T-helper 9 cell (primary cell): ENCODE measurements at regions not wholly inside any gene's neighbourhood (a gene's known extent, or its start where the extent isn't known, plus 50 kb on each side); places are given as distances from the start of the nearest gene placed in this dataset.
"Not testable (repeated sequence)": the region's sequence is repeated elsewhere in the genome, so short reads cannot be mapped to it uniquely, and the experiment has no call there.

Experiments used
- DNase-seq: peaks from one replicate; pipeline ENCODE4 v3.0.0-alpha.2; 2020

GRCh38 chr14:21941885-21942284 lies 268.3 kb upstream of the OR4E1 start:
- DNase-seq, result no peak

GRCh38 chr14:21940887-21941856 lies 267.6 kb upstream of the OR4E1 start:
- DNase-seq, result no peak

- DNase-seq, result no peak
Observed at GRCh38 chr14:21939836-21940235, 266.2 kb upstream of the OR4E1 start.

DNA sequence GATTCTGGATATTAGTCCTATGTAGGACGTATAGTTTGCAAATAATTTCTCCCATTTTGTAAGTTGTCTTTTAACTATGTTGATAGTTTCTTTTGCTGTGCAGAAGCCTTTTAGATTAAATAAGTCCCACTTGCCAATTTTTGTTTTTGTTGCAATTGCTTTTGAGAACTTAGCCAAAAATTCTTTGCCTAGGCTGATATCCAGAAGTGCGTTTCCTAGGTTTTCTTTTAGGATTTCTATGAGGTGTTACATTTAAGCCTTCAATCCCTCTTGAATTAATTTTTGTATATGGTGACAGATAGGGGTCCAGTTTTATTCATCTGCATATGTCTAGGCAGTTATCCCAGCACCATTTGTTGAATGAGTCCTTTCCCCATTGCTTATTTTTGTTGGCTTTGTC lies 264.4 kb upstream of the OR4E1 start:
- DNase-seq, result no peak

DNA sequence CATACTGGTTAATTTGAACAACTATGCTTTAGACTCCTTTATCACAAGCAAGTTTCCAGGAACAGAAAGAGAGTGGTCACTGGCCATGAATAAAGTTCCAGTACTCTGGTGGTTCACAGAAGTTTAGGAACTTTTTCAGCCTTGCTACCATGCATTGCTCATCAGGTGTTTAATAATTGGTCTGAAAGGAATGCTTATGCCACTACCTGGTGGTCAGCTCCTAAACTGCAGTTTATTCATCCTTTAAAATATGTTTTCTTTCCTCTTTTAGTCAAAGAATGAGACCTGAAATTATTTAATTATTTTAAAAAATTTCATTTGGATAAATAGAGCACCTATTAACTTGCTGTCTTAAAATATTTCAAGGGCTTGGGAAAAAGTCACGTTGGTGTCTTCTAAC lies 260.1 kb upstream of the OR4E1 start:
- no peak for DNase-seq

- peak; percentile 39 for DNase-seq
Observed at GRCh38 chr14:21924479-21924878, 250.9 kb upstream of the OR4E1 start.

DNA sequence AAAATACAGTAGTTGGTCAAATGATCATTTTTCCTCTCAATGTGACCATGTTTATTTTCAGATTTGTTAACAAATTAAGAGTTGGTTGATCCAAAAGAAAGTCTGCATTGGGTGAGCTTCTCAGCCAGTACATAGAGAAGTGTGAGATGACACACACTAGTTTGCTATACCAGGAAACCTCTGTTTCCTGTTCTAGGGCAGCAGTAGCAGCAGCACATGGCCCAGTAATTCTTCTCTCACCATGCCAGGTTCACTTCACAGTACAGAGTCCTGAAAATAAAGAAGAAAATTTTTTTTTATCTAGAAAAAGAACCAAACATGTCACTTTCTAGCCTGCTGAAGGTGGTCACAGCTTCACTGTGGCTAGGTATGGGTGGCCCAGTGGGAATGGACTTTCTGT lies 250.2 kb upstream of the OR4E1 start:
- DNase-seq, result peak; percentile 4

GRCh38 chr14:21921453-21921852 lies 247.8 kb upstream of the OR4E1 start:
- DNase-seq, result no peak

GRCh38 chr14:21917699-21918436 lies 244.2 kb upstream of the OR4E1 start:
- DNase-seq, result peak; percentile 32

DNA sequence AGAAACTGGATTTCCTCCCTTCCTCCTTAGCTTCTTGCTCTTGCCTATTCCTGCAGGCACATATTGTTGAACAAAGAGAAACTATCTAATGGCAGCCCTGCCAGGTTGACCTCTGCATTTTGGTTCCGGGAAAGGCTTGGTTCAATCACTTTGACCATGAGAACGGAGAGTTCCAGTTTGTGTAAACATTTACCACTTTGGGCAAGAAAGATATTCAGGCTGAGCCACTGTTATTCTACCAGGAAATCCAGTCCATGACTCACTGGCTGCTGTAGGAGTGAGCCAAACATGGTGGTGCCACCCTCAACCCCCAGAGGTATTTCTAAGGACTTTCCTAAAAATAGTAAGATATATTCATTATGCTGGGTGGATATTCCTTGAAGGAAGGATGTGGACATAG lies 242.2 kb upstream of the OR4E1 start:
- no peak for DNase-seq

- peak; percentile 56 for DNase-seq
Observed at GRCh38 chr14:21913759-21914158, 240.1 kb upstream of the OR4E1 start.

GRCh38 chr14:21912367-21912766 lies 238.7 kb upstream of the OR4E1 start:
- no peak for DNase-seq

DNA sequence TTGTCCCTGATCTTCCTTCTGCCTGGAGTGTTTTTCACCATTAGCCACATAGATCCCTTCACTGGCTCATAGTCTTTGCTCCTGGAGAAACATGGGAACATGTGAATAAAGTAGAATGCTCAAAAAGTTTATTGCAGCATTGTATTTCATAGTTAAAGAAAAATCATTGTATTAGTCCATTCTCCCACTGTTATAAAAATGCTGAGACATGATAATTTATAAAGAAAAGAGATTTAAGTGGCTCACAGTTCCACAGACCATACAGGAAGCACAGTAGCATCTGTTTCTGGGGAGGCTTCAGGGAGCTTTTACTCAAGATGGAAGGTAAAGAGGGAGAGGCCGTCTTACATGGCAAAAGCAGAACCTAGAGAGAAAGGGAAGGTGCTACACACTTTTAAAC lies 238.3 kb upstream of the OR4E1 start:
- no peak for DNase-seq

GRCh38 chr14:21910260-21910659 lies 236.6 kb upstream of the OR4E1 start:
- DNase-seq, result no peak

DNA sequence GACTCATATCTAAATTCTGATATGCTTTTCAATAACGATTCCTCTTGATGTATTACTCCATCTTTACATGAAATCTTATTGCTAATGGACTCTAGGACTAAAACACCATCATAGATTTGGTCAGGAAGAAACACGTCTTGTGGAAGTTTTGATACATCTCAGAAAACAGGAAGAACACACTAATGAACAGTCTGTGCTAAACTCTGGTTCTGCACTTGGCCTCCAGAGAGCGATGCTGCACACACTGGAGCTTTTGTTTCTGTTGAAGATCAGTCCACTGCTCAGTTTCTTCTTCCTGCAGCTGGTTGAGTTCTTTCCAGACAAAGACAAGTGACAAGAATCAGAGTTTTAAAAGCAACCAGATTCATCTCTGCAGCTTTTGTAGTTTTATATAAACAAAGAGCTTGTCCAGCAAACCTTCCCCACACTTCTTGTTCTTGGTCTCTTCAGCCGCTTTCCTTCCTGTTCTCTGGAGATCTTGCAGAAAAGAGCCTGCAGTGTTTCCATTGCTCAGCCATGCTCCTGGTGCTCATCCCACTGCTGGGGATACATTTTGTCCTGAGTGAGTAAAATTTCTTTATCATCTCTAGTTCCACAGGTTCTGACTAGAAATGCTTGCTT lies 229.1 kb upstream of the OR4E1 start:
- DNase-seq, result peak; percentile 5

DNA sequence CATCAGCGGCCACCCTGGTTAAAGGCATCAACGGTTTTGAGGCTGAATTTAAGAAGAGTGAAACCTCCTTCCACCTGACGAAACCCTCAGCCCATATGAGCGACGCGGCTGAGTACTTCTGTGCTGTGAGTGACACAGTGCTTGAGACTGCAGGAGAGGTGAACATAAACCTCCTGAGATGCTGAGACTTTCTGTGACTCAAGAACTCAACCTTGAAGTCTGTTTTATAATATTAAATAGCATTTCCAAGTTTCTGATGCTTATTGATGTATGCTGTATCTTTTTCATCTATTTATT lies 221.2 kb upstream of the OR4E1 start:
- DNase-seq, result not testable (repeated sequence)

GRCh38 chr14:21894003-21894897 lies 220.6 kb upstream of the OR4E1 start:
- peak; percentile 32 for DNase-seq

DNA sequence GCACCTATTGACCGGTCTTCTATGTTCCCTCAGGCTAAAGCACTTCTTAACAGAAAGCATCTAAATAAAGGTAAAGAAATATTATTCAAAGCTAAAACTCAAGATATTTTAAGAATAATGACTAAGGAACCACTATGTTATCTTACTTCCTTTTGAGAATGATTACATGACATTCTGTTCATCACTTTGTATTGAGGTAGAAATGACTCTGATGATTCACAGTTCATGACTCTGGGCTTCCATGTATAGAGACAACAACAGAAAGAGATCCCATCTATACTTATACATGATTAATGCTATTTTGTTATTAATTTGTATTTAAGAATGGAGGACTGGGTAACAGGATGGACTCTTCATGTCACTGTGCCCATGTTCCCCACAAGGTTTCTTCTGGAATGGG lies 218.3 kb upstream of the OR4E1 start:
- DNase-seq, result no peak

DNA sequence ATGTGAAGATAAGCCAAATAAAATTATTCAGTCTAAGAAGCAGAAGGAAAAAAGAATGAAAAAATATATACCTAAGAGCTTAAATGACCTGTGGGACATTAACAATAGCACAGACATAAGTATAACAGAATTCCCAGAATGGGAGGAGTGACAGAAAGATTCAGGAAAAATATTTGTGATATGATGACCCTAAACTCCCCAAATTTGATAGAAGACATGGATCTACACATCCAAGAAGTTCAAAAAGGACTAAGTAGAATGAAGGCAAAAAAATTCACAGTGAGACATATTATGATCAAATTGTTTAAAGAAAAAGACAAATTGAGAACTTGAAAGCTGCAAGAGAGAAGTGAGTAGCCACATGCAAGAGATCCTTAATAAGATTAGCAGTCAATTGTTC lies 211.4 kb upstream of the OR4E1 start:
- DNase-seq, result no peak

DNA sequence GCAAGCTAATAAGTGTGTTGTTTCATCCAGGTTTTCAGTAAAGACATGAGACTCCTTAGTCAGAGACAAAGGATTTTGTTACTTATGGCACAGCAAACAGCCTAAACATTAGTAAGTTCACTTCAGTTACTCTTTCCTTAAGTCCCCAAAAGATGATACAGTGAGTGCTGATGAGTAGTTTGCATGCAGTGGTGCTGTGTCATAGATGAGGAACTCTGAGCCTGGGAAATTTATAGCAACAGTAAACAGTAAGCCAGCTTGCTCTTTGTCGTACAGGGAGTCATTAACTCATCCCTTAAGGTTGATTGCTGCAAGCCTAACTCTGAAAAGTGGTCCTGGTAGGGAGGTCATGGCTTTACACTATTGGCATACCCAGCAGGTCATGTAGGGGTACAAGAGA lies 208.6 kb upstream of the OR4E1 start:
- no peak for DNase-seq

- DNase-seq, result no peak
Observed at GRCh38 chr14:21880918-21881317, 207.3 kb upstream of the OR4E1 start.

- no peak for DNase-seq
Observed at GRCh38 chr14:21875791-21876190, 202.2 kb upstream of the OR4E1 start.

DNA sequence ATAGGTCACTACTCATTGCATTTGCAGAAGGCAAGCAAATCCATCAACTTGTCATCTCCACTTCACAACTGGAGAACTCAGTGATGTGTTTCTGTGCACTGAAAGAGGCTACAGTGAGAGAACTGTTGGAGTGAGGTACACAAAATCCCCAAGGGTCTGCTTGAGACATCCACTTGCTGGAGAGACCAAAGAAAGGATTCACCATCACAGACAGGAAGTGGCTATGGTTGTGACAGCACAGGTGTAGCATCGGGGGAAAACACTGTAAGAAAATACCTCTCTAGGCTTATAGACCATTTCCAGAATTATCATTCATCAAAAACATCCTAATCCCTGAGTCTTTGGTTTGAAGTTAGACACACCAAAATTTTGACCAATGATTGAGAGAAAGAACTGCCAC lies 201.3 kb upstream of the OR4E1 start:
- DNase-seq, result no peak
